Spleen (tissue), 7 donors: ENCODE measurements at regions not wholly inside any gene's neighbourhood (a gene's known extent, or its start where the extent isn't known, plus 50 kb on each side); places are given as distances from the start of the nearest gene placed in this dataset.

Experiments
- POLR2A ChIP-seq, 3 donors: fragments of 450-650 bp; IDR thresholded peaks; one replicate each; pipeline ENCODE4 v1.5.1; 2017; ENCODE audit warnings: antibody characterized with exemption in 3 of 3, mild to moderate bottlenecking in 1 of 3
- TF ChIP-seq, protein P1 (sequence below), 11 experiments: fragments of 200-600 bp in 7 of 11; fragments of 450-650 bp in 4 of 11; sonication (generic) in 4 of 11; IDR thresholded peaks in 8 of 11; conservative IDR thresholded peaks in 3 of 11; 1 replicate in 7 of 11; 2 replicates in 4 of 11; pipeline versions ENCODE4 v1.4.0 to v1.8.0; 2016 to 2021; ENCODE audit warnings: antibody characterized with exemption in 11 of 11, inconsistent platforms in 4 of 11, mild to moderate bottlenecking in 1 of 11
- donor health status: DM: no; HTN: no; CAD: no; lungs with moderate emphysema.
- donor health status: DM: no; HTN: no; CAD: no.
- donor health status: DM: no; HTN: no; CAD: no.

- TF ChIP-seq, protein P1, sequence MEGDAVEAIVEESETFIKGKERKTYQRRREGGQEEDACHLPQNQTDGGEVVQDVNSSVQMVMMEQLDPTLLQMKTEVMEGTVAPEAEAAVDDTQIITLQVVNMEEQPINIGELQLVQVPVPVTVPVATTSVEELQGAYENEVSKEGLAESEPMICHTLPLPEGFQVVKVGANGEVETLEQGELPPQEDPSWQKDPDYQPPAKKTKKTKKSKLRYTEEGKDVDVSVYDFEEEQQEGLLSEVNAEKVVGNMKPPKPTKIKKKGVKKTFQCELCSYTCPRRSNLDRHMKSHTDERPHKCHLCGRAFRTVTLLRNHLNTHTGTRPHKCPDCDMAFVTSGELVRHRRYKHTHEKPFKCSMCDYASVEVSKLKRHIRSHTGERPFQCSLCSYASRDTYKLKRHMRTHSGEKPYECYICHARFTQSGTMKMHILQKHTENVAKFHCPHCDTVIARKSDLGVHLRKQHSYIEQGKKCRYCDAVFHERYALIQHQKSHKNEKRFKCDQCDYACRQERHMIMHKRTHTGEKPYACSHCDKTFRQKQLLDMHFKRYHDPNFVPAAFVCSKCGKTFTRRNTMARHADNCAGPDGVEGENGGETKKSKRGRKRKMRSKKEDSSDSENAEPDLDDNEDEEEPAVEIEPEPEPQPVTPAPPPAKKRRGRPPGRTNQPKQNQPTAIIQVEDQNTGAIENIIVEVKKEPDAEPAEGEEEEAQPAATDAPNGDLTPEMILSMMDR (IDR thresholded peaks at IDR 0.05 in 8 of 11, conservative IDR thresholded peaks at IDR 0.05 in 3 of 11) = no peak
- TF ChIP-seq POLR2A (IDR thresholded peaks at IDR 0.05) = no peak
Observed at GRCh38 chr12:107351109-107351508, 257.8 kb upstream of the CRY1 start.
